ENCODE measurements at regions not wholly inside any gene's neighbourhood (a gene's known extent, or its start where the extent isn't known, plus 50 kb on each side); places are given as distances from the start of the nearest gene placed in this dataset.

- TF ChIP-seq CTCF (IDR thresholded peaks at IDR 0.05; ENCODE audit: low read depth, low read length) = no peak
These were observed 270.7 kb upstream of the MSX2 start for GRCh38 chr5:174453690-174454089.

GRCh38 chr5:174454464-174454863, 269.9 kb upstream of the MSX2 start:
- H3K27me3 ChIP-seq (ENCODE audit: insufficient read depth, low read depth, severe bottlenecking) = peaks cover 59% of the 10 kb centered on the region
- no peak for TF ChIP-seq CTCF (IDR thresholded peaks at IDR 0.05; ENCODE audit: low read depth, low read length)
- no peak for DNase-seq
- H3K4me3 ChIP-seq (ENCODE audit: low read depth, low read length) = no peak overlapping the region
- H3K36me3 ChIP-seq = no peaks in the 10 kb centered on the region
- H3K27ac ChIP-seq = no peak overlapping the region
- no peaks in the 10 kb centered on the region for H3K9me3 ChIP-seq (ENCODE audit: severe bottlenecking)

More at GRCh38 chr5:174453690-174454089, 270.7 kb upstream of the MSX2 start:
- Histone ChIP-seq H3K27ac (no peak overlapping the region), H3K4me3 (ENCODE audit: low read depth, low read length) (no peak overlapping the region), H3K9me3 (ENCODE audit: severe bottlenecking) (no peaks in the 10 kb centered on the region), H3K36me3 (no peaks in the 10 kb centered on the region), H3K27me3 (ENCODE audit: insufficient read depth, low read depth, severe bottlenecking) (peaks cover 54% of the 10 kb centered on the region)
- DNase-seq = no peak

GRCh38 chr5:174454890-174455289, 269.5 kb upstream of the MSX2 start:
- no peak for DNase-seq
- Histone ChIP-seq H3K27ac (no peak overlapping the region), H3K4me3 (ENCODE audit: low read depth, low read length) (no peak overlapping the region), H3K36me3 (no peaks in the 10 kb centered on the region), H3K9me3 (ENCODE audit: severe bottlenecking) (no peaks in the 10 kb centered on the region), H3K27me3 (ENCODE audit: insufficient read depth, low read depth, severe bottlenecking) (peaks cover 56% of the 10 kb centered on the region)
- TF ChIP-seq CTCF (IDR thresholded peaks at IDR 0.05; ENCODE audit: low read depth, low read length) = no peak

- Histone ChIP-seq H3K27me3 (ENCODE audit: insufficient read depth, low read depth, severe bottlenecking) (peaks cover 55% of the 10 kb centered on the region), H3K27ac (no peak overlapping the region), H3K36me3 (no peaks in the 10 kb centered on the region), H3K9me3 (ENCODE audit: severe bottlenecking) (no peaks in the 10 kb centered on the region), H3K4me3 (ENCODE audit: low read depth, low read length) (no peak overlapping the region)
- TF ChIP-seq CTCF (IDR thresholded peaks at IDR 0.05; ENCODE audit: low read depth, low read length) = no peak
- no peak for DNase-seq
These were observed 269.1 kb upstream of the MSX2 start for GRCh38 chr5:174455301-174455700.

GRCh38 chr5:174457141-174457678, 267.2 kb upstream of the MSX2 start:
- Histone ChIP-seq H3K4me3 (ENCODE audit: low read depth, low read length) (no peak overlapping the region), H3K27ac (no peak overlapping the region), H3K27me3 (ENCODE audit: insufficient read depth, low read depth, severe bottlenecking) (peaks cover 48% of the 10 kb centered on the region), H3K36me3 (no peaks in the 10 kb centered on the region), H3K9me3 (ENCODE audit: severe bottlenecking) (no peaks in the 10 kb centered on the region)
- DNase-seq = no peak
- no peak for TF ChIP-seq CTCF (IDR thresholded peaks at IDR 0.05; ENCODE audit: low read depth, low read length)

GRCh38 chr5:174459071-174459702, 265.2 kb upstream of the MSX2 start:
- Histone ChIP-seq H3K36me3 (no peaks in the 10 kb centered on the region), H3K27ac (no peak overlapping the region), H3K4me3 (ENCODE audit: low read depth, low read length) (no peak overlapping the region), H3K27me3 (ENCODE audit: insufficient read depth, low read depth, severe bottlenecking) (peaks cover 40% of the 10 kb centered on the region), H3K9me3 (ENCODE audit: severe bottlenecking) (no peaks in the 10 kb centered on the region)
- no peak for DNase-seq
- no peak for TF ChIP-seq CTCF (IDR thresholded peaks at IDR 0.05; ENCODE audit: low read depth, low read length)
